Uterus (tissue), 2 donors: ENCODE measurements at regions not wholly inside any gene's neighbourhood (a gene's known extent, or its start where the extent isn't known, plus 50 kb on each side); places are given as distances from the start of the nearest gene placed in this dataset.

Source experiments
- POLR2A ChIP-seq, 2 donors: fragments of 450-650 bp; IDR thresholded peaks; one replicate each; pipeline ENCODE4 v1.6.1; 2016; ENCODE audit warnings: antibody characterized with exemption in 2 of 2, mild to moderate bottlenecking in 1 of 2, moderate library complexity in 1 of 2
- TF ChIP-seq, protein P1 (sequence below), 4 experiments: fragments of 200-600 bp in 2 of 4; fragments of 450-650 bp in 2 of 4; sonication (generic) in 2 of 4; IDR thresholded peaks; one replicate each; pipeline ENCODE4 v1.5.1; 2016 to 2019; ENCODE audit warnings: antibody characterized with exemption in 4 of 4, mild to moderate bottlenecking in 2 of 4, moderate library complexity in 1 of 4

DNA sequence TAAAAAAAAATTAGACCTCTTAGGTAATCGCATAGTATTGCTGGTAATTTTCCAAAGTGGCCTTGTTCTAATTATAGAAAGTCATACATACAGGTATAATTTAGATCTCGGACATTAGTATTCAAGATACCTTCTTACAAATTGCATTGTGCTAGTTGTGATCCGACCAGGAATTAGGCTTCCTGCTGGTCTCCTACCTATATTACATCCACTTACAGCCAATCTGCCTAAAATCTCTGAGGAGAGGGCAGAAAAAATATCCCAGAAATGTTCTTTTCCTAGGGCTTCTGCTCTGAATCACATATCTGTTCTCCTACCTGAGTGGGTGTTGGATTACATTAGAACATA, 314.7 kb upstream of the GULP1 start:
- TF ChIP-seq, protein P1, sequence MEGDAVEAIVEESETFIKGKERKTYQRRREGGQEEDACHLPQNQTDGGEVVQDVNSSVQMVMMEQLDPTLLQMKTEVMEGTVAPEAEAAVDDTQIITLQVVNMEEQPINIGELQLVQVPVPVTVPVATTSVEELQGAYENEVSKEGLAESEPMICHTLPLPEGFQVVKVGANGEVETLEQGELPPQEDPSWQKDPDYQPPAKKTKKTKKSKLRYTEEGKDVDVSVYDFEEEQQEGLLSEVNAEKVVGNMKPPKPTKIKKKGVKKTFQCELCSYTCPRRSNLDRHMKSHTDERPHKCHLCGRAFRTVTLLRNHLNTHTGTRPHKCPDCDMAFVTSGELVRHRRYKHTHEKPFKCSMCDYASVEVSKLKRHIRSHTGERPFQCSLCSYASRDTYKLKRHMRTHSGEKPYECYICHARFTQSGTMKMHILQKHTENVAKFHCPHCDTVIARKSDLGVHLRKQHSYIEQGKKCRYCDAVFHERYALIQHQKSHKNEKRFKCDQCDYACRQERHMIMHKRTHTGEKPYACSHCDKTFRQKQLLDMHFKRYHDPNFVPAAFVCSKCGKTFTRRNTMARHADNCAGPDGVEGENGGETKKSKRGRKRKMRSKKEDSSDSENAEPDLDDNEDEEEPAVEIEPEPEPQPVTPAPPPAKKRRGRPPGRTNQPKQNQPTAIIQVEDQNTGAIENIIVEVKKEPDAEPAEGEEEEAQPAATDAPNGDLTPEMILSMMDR (IDR thresholded peaks at IDR 0.05): no peak
- no peak for TF ChIP-seq POLR2A (IDR thresholded peaks at IDR 0.05)
